ENCODE measurements at regions not wholly inside any gene's neighbourhood (a gene's known extent, or its start where the extent isn't known, plus 50 kb on each side); places are given as distances from the start of the nearest gene placed in this dataset.

GRCh38 chr3:64932666-64933342 is 245.0 kb upstream of the ADAMTS9 start:
- DNase-seq: no peak

- DNase-seq: no peak
Observed at GRCh38 chr3:64932016-64932518, 244.3 kb upstream of the ADAMTS9 start.

- no peak for DNase-seq
Observed at GRCh38 chr3:64930891-64931290, 243.1 kb upstream of the ADAMTS9 start.

- no peak for DNase-seq
Observed at GRCh38 chr3:64928683-64929082, 240.9 kb upstream of the ADAMTS9 start.

- no peak for DNase-seq
Observed at GRCh38 chr3:64927689-64928088, 239.9 kb upstream of the ADAMTS9 start.

GRCh38 chr3:64925575-64925974 is 237.8 kb upstream of the ADAMTS9 start:
- no peak for DNase-seq

GRCh38 chr3:64924961-64925360 is 237.2 kb upstream of the ADAMTS9 start:
- DNase-seq: no peak

- no peak for DNase-seq
Observed at GRCh38 chr3:64922213-64922612, 234.4 kb upstream of the ADAMTS9 start.

- DNase-seq: no peak
Observed at GRCh38 chr3:64921281-64922065, 233.7 kb upstream of the ADAMTS9 start.

- no peak for DNase-seq
Observed at GRCh38 chr3:64919934-64920333, 232.1 kb upstream of the ADAMTS9 start.

- DNase-seq: peak; percentile 2
Observed at GRCh38 chr3:64918989-64919388, 231.2 kb upstream of the ADAMTS9 start.

GRCh38 chr3:64917914-64918453 is 230.2 kb upstream of the ADAMTS9 start:
- DNase-seq: peak; percentile 4

GRCh38 chr3:64916937-64917336 is 229.1 kb upstream of the ADAMTS9 start:
- no peak for DNase-seq

GRCh38 chr3:64916192-64916798 is 228.5 kb upstream of the ADAMTS9 start:
- no peak for DNase-seq

GRCh38 chr3:64915778-64916177 is 228.0 kb upstream of the ADAMTS9 start:
- no peak for DNase-seq

- no peak for DNase-seq
Observed at GRCh38 chr3:64913515-64913914, 225.7 kb upstream of the ADAMTS9 start.

GRCh38 chr3:64911138-64911537 is 223.3 kb upstream of the ADAMTS9 start:
- DNase-seq: no peak

- DNase-seq: no peak
Observed at GRCh38 chr3:64909757-64910467, 222.1 kb upstream of the ADAMTS9 start.

- no peak for DNase-seq
Observed at GRCh38 chr3:64909011-64909410, 221.2 kb upstream of the ADAMTS9 start.

GRCh38 chr3:64908251-64908685 is 220.5 kb upstream of the ADAMTS9 start:
- DNase-seq: no peak

GRCh38 chr3:64905906-64906410 is 218.2 kb upstream of the ADAMTS9 start:
- no peak for DNase-seq

GRCh38 chr3:64903006-64903405 is 215.2 kb upstream of the ADAMTS9 start:
- no peak for DNase-seq
